ENCODE measurements at regions not wholly inside any gene's neighbourhood (a gene's known extent, or its start where the extent isn't known, plus 50 kb on each side); places are given as distances from the start of the nearest gene placed in this dataset.

DNA sequence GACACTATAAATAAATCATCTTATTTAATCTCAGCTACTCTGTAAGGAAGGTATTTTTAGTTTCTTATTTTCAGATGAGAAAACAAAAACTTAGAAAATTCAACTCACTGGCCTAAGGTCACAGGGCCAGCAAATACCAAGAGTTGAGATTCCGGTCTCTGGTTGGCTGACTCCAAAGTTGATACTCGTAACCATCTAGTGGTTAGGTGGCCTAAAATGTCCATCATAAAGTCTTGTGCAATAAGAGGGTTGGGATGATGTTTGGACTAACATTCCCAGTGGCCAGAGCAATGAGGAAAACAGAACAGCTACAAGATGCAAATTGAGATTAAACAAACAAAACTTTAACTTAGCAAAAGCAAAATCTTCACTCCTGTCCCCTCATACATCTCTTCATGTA lies 360.3 kb downstream of the FIGN start:
- Histone ChIP-seq H3K9me3 (ENCODE audit: low read length) (peaks cover 2% of the 10 kb centered on the region), H2AFZ (ENCODE audit: low read depth, low read length) (no peak overlapping the region), H3K4me3 (ENCODE audit: low read length) (no peak overlapping the region)

DNA sequence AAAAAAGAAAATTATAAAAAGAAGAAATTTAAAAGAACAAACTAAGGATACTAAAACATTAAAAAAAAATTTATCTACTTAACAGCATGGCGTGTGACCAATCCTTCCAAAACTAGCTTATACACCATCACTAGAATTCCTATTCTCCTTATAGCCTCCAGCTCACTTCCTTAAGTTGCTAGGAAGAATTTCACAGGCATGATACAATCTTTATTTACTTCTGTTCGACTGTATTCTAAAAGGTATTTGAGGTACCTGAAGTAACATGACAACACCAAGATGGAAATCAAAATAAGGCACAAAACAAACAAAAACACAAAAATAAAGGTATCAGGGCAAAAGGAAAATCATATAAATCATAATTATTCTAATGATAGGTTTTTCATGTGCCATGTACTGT lies 360.7 kb downstream of the FIGN start:
- no peak overlapping the region for H2AFZ ChIP-seq (ENCODE audit: low read depth, low read length)
- H3K4me1 ChIP-seq (ENCODE audit: insufficient read depth, low read length) = no peaks in the 10 kb centered on the region
- H3K4me3 ChIP-seq (ENCODE audit: low read length) = no peak overlapping the region
- H3K36me3 ChIP-seq (ENCODE audit: insufficient read depth, low read length) = no peaks in the 10 kb centered on the region
- no peaks in the 10 kb centered on the region for H3K27me3 ChIP-seq (ENCODE audit: insufficient read depth, low read length)
- peaks cover 2% of the 10 kb centered on the region for H3K9me3 ChIP-seq (ENCODE audit: low read length)

More for the DNA sequence above, 360.3 kb downstream of the FIGN start:
- H3K4me1 ChIP-seq (ENCODE audit: insufficient read depth, low read length) = no peaks in the 10 kb centered on the region
- no peaks in the 10 kb centered on the region for H3K36me3 ChIP-seq (ENCODE audit: insufficient read depth, low read length)
- no peaks in the 10 kb centered on the region for H3K27me3 ChIP-seq (ENCODE audit: insufficient read depth, low read length)

DNA sequence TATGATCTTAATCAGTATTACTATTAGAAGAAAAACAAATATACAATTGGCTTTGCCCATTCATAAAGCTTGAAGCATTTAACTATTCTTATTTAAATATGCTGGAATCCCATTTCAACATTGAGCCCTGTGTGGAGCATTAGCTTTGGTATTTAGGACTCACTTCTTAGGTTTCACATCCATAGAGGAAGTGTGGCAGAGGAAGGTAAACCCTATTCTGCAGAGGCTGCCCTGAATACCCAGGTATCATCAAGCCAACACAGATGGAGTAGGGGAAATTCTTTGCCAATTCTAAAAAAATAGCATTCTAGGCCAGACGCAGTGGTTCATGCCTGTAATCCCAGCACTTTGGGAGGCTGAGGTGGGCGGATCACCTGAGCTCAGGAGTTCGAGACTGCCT lies 361.5 kb downstream of the FIGN start:
- no peak overlapping the region for H3K4me3 ChIP-seq (ENCODE audit: low read length)
- no peak overlapping the region for H2AFZ ChIP-seq (ENCODE audit: low read depth, low read length)
- no peaks in the 10 kb centered on the region for H3K4me1 ChIP-seq (ENCODE audit: insufficient read depth, low read length)
- H3K36me3 ChIP-seq (ENCODE audit: insufficient read depth, low read length) = no peaks in the 10 kb centered on the region
- no peaks in the 10 kb centered on the region for H3K27me3 ChIP-seq (ENCODE audit: insufficient read depth, low read length)
- H3K9me3 ChIP-seq (ENCODE audit: low read length) = no peaks in the 10 kb centered on the region

DNA sequence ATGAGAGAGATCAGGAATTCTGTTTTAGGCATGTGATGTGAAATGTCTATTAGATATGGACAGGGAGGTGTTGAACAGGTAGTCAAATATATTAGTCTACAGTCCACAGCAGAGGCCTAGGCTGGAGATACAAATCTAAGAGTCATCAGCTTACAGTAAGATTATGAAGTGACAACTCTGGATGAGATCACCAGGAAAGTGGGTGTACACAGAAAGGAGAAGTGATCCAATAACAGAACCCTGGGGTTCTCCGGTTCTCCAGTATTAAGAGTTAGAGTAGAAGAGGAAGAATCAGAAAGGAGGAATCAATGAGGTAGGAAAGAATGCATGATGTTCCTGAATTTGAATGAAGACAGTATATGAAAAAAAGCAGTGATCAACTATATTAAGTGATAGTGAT lies 362.3 kb downstream of the FIGN start:
- no peak overlapping the region for H2AFZ ChIP-seq (ENCODE audit: low read depth, low read length)

DNA sequence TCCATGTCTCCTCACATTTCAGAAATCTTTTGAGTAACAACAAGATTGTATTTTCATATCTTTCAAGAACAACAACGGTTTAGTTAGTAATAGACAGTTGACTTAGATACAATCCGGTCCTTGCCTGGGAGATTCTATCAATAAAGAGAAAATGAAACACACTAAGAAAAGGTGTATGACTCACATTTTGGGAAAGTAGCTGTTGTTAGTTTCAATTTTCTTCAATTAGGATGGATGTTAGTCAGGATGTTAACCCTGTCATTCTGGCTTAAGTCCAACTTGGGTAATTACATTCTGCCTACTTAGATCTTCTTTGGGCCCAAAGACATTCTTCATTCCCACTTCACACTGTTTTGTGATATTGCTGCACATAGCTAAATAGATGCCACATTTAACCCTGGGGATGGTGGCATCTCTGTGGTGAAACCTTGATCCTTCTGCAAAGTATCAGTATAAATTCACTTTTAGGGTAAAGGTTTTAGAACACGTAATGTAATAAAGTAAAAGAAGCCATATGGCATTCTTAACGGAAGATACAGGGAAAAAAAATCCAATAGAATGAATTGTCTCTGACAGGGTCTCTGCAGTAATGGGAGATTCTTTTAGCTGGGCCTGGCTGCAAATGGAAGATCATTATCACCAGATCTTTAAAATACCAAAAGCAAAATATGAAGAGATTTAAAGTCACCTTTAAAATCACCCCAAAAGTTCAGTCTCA lies 365.5 kb downstream of the FIGN start:
- Histone ChIP-seq H3K36me3 (ENCODE audit: insufficient read depth, low read length) (no peaks in the 10 kb centered on the region), H3K27me3 (ENCODE audit: insufficient read depth, low read length) (no peaks in the 10 kb centered on the region), H3K9me3 (ENCODE audit: low read length) (no peaks in the 10 kb centered on the region), H3K4me1 (ENCODE audit: insufficient read depth, low read length) (no peaks in the 10 kb centered on the region), H2AFZ (ENCODE audit: low read depth, low read length) (no peak overlapping the region), H3K4me3 (ENCODE audit: low read length) (no peak overlapping the region)

More for the DNA sequence above, 362.3 kb downstream of the FIGN start:
- Histone ChIP-seq H3K9me3 (ENCODE audit: low read length) (no peaks in the 10 kb centered on the region), H3K36me3 (ENCODE audit: insufficient read depth, low read length) (no peaks in the 10 kb centered on the region), H3K27me3 (ENCODE audit: insufficient read depth, low read length) (no peaks in the 10 kb centered on the region), H3K4me3 (ENCODE audit: low read length) (no peak overlapping the region), H3K4me1 (ENCODE audit: insufficient read depth, low read length) (no peaks in the 10 kb centered on the region)

DNA sequence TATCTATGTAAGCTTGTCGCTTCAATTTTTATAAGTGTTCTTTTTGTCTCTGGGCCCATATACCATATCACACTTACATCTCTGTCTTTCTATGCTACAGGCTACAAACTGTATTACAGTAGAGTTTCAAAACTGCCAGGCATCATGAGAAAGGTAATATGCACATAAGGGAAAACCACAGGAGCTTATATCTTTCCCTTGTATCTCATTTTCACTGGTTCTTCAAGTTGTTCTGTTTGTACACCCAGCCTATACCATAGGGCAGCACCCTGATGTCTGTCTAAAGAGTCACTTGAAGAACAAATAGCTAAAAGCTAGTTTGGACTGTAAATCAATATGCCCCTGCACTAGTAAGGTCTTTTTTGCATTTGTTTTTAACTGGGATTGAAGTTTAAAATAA lies 366.7 kb downstream of the FIGN start:
- Histone ChIP-seq H2AFZ (ENCODE audit: low read depth, low read length) (no peak overlapping the region), H3K36me3 (ENCODE audit: insufficient read depth, low read length) (no peaks in the 10 kb centered on the region), H3K9me3 (ENCODE audit: low read length) (no peaks in the 10 kb centered on the region), H3K4me3 (ENCODE audit: low read length) (no peak overlapping the region), H3K27me3 (ENCODE audit: insufficient read depth, low read length) (no peaks in the 10 kb centered on the region), H3K4me1 (ENCODE audit: insufficient read depth, low read length) (no peaks in the 10 kb centered on the region)

DNA sequence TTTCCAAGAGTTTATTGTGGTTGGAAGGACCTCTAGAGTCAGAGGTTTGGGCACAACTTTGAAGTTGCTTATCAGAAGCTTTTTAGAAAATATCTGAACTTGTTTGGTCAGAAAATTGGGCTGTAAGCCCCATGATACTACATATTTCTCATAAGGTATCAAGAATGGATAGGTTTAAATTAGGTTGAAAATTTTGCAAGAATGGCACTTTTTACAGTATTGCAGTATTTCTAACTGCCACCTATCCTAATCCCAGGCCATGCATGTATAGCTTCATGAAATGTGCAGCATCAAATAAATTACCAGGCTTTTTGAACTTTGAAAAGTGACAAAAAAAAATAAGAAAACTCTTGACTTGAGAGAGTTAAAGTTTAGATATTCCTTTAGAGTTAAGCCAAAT lies 367.2 kb downstream of the FIGN start:
- H3K27me3 ChIP-seq (ENCODE audit: insufficient read depth, low read length) = no peaks in the 10 kb centered on the region
- H3K36me3 ChIP-seq (ENCODE audit: insufficient read depth, low read length) = no peaks in the 10 kb centered on the region
- H3K4me1 ChIP-seq (ENCODE audit: insufficient read depth, low read length) = no peaks in the 10 kb centered on the region
- H3K9me3 ChIP-seq (ENCODE audit: low read length) = no peaks in the 10 kb centered on the region
- no peak overlapping the region for H2AFZ ChIP-seq (ENCODE audit: low read depth, low read length)
- H3K4me3 ChIP-seq (ENCODE audit: low read length) = no peak overlapping the region

DNA sequence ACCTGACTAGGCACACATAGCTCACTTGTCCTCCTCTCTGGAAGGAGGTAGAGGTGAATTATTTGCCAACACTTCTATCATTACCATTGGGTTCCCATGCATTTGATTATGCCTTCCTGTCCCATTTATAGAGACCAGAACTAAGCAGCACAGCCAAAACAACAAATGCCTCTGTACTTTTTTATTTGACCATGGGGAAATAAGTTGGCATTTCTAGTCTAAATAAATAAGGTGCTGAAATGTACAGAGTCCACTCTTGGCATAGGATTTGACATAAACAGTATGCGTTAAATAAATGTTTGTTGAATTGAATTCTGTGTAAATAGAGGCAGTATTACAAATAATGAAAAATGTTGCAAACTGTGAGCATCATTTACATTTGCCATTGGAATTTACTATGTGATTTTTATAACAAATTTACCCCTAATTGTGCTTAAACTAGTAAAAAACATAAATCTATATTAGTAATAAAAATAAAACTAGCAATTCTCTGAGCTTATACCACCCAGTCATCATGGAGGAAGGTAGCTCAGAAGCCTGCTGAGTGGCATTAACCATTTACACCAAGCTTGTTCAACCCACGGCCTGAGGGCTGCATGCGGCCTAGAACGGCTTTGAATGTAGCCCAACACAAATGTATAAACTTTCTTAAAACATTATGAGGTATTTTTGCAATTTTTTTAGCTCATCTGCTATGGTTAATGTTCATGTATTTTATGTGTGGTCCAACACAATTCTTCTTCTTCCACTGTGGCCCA lies 367.8 kb downstream of the FIGN start:
- H3K36me3 ChIP-seq (ENCODE audit: insufficient read depth, low read length) = no peaks in the 10 kb centered on the region
- H3K9me3 ChIP-seq (ENCODE audit: low read length) = no peaks in the 10 kb centered on the region
- H2AFZ ChIP-seq (ENCODE audit: low read depth, low read length) = no peak overlapping the region
- H3K27me3 ChIP-seq (ENCODE audit: insufficient read depth, low read length) = no peaks in the 10 kb centered on the region
- H3K4me1 ChIP-seq (ENCODE audit: insufficient read depth, low read length) = no peaks in the 10 kb centered on the region
- H3K4me3 ChIP-seq (ENCODE audit: low read length) = no peak overlapping the region

DNA sequence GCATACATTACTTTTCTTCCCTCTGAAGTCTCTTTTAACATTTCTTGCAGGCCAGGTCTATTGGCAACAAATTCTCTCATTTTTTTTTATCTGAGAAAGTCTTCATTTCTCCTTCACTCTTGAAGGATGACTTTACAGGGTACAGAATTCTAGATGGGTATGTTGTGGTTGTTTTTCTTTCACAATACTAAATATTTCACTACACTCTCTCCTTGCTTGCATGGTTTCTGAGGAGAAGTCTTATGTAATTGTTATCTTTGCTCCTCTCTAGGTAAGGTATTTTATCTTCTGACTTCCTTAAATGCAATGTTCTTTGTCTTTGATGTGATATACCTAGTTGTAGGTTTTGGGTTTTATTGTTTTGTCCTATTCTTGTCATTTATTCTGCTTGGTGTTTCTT lies 371.1 kb downstream of the FIGN start:
- Histone ChIP-seq H3K36me3 (ENCODE audit: insufficient read depth, low read length) (no peaks in the 10 kb centered on the region), H3K4me3 (ENCODE audit: low read length) (no peak overlapping the region), H3K27me3 (ENCODE audit: insufficient read depth, low read length) (no peaks in the 10 kb centered on the region), H2AFZ (ENCODE audit: low read depth, low read length) (no peak overlapping the region), H3K4me1 (ENCODE audit: insufficient read depth, low read length) (no peaks in the 10 kb centered on the region), H3K9me3 (ENCODE audit: low read length) (no peaks in the 10 kb centered on the region)

DNA sequence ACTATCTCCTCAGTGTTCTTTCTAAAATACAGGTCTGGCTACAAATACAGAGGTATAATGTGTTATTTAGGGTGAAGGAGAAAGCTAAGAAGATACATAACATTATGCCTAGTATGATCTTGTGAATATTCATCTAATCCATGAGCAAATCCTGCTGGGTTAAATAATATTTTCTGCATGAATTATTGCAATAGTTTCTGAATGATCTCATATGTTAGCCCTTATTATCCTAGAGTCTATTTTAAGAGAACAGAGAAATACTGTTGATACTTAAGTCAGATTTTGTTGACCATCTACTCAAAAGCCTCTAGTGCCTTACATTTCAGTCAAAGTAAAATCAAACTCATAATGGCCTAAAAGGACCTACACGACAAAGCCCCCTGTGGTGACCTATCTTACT lies 382.3 kb downstream of the FIGN start:
- peaks cover 15% of the 10 kb centered on the region for H3K4me1 ChIP-seq (ENCODE audit: insufficient read depth, low read length)
- no peak overlapping the region for H3K4me3 ChIP-seq (ENCODE audit: low read length)
- H3K36me3 ChIP-seq (ENCODE audit: insufficient read depth, low read length) = no peaks in the 10 kb centered on the region
- H3K9me3 ChIP-seq (ENCODE audit: low read length) = no peaks in the 10 kb centered on the region
- H2AFZ ChIP-seq (ENCODE audit: low read depth, low read length) = no peak overlapping the region
- H3K27me3 ChIP-seq (ENCODE audit: insufficient read depth, low read length) = no peaks in the 10 kb centered on the region

DNA sequence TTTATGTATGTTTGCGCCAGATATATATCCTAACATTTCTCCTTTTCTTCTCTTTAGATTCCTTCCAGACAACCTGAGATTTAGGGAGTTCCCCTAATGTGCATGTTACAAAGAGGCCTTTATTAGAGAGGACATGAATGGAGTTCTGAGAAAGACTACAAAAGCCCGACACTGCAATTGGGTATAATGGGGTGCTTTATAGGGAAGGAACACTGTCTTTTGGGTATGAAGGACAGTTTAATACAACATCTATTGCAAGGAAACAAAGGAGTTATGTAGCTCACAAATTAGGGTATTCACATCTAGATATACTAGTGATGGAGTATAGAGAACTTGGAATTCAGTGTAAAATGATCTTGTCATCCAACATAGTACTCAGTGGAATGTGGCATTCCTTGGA lies 383.8 kb downstream of the FIGN start:
- H3K4me1 ChIP-seq (ENCODE audit: insufficient read depth, low read length) = peaks cover 15% of the 10 kb centered on the region
- no peaks in the 10 kb centered on the region for H3K36me3 ChIP-seq (ENCODE audit: insufficient read depth, low read length)

DNA sequence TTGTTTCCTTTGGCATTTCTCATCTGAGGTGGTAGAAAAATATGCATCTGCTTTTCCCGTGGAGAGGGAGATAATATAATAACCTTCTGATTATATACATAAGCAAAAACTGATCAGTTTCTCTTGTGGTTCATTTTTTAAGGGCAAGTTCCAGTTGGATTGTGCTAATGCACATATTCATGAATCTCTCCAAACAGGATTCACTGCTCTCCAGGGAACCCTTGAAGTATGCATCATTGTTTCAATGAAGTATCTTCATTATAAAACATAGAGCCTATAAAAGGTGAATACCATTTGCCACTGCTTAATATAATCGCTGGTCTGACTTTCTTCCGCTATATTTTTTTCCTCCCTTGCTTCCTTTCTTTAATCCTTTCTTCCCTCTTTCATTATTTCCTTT lies 384.7 kb downstream of the FIGN start:
- H3K4me1 ChIP-seq (ENCODE audit: insufficient read depth, low read length) = peaks cover 15% of the 10 kb centered on the region

More for the DNA sequence above, 383.8 kb downstream of the FIGN start:
- Histone ChIP-seq H3K9me3 (ENCODE audit: low read length) (peaks cover 2% of the 10 kb centered on the region), H3K4me3 (ENCODE audit: low read length) (no peak overlapping the region), H2AFZ (ENCODE audit: low read depth, low read length) (peak overlapping the region; percentile 43), H3K27me3 (ENCODE audit: insufficient read depth, low read length) (no peaks in the 10 kb centered on the region)

DNA sequence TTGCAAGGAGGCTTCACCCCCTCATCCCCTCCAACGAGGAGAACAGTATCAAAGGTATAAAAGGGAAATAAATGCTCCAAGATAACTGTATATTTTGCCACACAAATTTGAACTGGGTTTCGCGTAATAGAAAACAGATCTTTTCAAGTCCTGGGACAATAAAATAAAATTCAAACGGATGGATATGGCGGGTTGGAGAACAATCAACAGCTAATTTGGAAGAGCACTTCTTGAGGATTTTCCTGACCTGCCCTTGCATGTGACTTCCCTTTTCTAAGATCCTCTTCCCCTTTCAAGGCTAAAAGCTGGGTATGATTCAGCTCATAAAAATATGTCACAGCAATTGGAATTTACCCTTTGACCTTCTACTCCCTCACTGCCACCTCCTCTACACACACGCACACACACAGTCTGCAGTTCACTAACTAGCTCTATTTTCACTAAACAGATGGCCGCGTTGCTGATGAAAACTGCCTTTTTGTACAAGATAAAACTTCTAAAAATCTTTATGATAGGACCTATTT lies 386.9 kb downstream of the FIGN start:
- Histone ChIP-seq H3K4me1 (ENCODE audit: insufficient read depth, low read length) (peaks cover 22% of the 10 kb centered on the region), H3K9me3 (ENCODE audit: low read length) (peaks cover 2% of the 10 kb centered on the region)

More for the DNA sequence above, 384.7 kb downstream of the FIGN start:
- Histone ChIP-seq H2AFZ (ENCODE audit: low read depth, low read length) (no peak overlapping the region), H3K4me3 (ENCODE audit: low read length) (no peak overlapping the region), H3K36me3 (ENCODE audit: insufficient read depth, low read length) (no peaks in the 10 kb centered on the region), H3K27me3 (ENCODE audit: insufficient read depth, low read length) (no peaks in the 10 kb centered on the region), H3K9me3 (ENCODE audit: low read length) (peaks cover 2% of the 10 kb centered on the region)

More for the DNA sequence above, 386.9 kb downstream of the FIGN start:
- Histone ChIP-seq H3K36me3 (ENCODE audit: insufficient read depth, low read length) (no peaks in the 10 kb centered on the region), H3K4me3 (ENCODE audit: low read length) (peak overlapping the region; percentile 29), H2AFZ (ENCODE audit: low read depth, low read length) (peak overlapping the region; percentile 41), H3K27me3 (ENCODE audit: insufficient read depth, low read length) (no peaks in the 10 kb centered on the region)

All from neuron (in vitro differentiated cells).